ENCODE measurements at regions not wholly inside any gene's neighbourhood (a gene's known extent, or its start where the extent isn't known, plus 50 kb on each side); places are given as distances from the start of the nearest gene placed in this dataset.

DNA sequence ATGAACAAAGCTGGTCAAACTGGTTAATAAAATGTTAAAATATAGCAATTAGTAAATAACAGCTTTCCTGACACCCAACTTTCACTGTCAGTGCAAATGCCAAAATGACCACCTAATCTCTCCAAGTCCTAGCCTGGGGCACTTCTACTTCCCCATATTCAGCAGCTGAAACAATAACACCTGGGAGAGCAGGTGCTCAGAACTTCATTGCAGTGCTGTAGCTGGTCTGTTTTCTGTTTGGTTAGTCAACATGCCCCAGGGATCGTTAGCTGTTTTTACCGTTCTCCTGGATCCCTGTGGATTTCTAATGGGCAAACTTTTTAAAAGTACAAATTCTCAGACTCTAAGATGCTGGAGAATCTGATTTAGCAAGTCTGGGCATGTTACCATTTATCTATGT lies 759.7 kb downstream of the GALC start:
- TF ChIP-seq, protein P1, sequence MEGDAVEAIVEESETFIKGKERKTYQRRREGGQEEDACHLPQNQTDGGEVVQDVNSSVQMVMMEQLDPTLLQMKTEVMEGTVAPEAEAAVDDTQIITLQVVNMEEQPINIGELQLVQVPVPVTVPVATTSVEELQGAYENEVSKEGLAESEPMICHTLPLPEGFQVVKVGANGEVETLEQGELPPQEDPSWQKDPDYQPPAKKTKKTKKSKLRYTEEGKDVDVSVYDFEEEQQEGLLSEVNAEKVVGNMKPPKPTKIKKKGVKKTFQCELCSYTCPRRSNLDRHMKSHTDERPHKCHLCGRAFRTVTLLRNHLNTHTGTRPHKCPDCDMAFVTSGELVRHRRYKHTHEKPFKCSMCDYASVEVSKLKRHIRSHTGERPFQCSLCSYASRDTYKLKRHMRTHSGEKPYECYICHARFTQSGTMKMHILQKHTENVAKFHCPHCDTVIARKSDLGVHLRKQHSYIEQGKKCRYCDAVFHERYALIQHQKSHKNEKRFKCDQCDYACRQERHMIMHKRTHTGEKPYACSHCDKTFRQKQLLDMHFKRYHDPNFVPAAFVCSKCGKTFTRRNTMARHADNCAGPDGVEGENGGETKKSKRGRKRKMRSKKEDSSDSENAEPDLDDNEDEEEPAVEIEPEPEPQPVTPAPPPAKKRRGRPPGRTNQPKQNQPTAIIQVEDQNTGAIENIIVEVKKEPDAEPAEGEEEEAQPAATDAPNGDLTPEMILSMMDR (IDR thresholded peaks at IDR 0.05): no peak
- TF ChIP-seq, protein P2, sequence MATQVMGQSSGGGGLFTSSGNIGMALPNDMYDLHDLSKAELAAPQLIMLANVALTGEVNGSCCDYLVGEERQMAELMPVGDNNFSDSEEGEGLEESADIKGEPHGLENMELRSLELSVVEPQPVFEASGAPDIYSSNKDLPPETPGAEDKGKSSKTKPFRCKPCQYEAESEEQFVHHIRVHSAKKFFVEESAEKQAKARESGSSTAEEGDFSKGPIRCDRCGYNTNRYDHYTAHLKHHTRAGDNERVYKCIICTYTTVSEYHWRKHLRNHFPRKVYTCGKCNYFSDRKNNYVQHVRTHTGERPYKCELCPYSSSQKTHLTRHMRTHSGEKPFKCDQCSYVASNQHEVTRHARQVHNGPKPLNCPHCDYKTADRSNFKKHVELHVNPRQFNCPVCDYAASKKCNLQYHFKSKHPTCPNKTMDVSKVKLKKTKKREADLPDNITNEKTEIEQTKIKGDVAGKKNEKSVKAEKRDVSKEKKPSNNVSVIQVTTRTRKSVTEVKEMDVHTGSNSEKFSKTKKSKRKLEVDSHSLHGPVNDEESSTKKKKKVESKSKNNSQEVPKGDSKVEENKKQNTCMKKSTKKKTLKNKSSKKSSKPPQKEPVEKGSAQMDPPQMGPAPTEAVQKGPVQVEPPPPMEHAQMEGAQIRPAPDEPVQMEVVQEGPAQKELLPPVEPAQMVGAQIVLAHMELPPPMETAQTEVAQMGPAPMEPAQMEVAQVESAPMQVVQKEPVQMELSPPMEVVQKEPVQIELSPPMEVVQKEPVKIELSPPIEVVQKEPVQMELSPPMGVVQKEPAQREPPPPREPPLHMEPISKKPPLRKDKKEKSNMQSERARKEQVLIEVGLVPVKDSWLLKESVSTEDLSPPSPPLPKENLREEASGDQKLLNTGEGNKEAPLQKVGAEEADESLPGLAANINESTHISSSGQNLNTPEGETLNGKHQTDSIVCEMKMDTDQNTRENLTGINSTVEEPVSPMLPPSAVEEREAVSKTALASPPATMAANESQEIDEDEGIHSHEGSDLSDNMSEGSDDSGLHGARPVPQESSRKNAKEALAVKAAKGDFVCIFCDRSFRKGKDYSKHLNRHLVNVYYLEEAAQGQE (IDR thresholded peaks at IDR 0.05; ENCODE audit: insufficient read depth in 1 of 2, low read depth in 2 of 2, low read length in 1 of 2): no peak

All from Panc1 (cell line).